Stomach (tissue), 4 donors: ENCODE measurements at regions not wholly inside any gene's neighbourhood (a gene's known extent, or its start where the extent isn't known, plus 50 kb on each side); places are given as distances from the start of the nearest gene placed in this dataset.

Experiments used
- CTCF ChIP-seq, 7 experiments: fragments of 450-650 bp in 4 of 7; fragments of 200-600 bp in 3 of 7; sonication (generic) in 3 of 7; IDR thresholded peaks; one replicate each; pipeline ENCODE4 v1.5.1; 2016 to 2019; ENCODE audit warnings: antibody characterized with exemption in 7 of 7, control low read depth in 2 of 7, mild to moderate bottlenecking in 1 of 7
- EP300 ChIP-seq: sonication (generic); formaldehyde crosslinking; IDR thresholded peaks from one replicate; pipeline ENCODE4 v1.6.1; 2017; ENCODE audit warnings: antibody characterized with exemption
- POLR2A ChIP-seq, 4 donors: fragments of 450-650 bp; IDR thresholded peaks; one replicate each; pipeline ENCODE4 v1.6.1; 2016; ENCODE audit warnings: antibody characterized with exemption in 4 of 4, control low read depth in 2 of 4, mild to moderate bottlenecking in 1 of 4, moderate library complexity in 1 of 4
- POLR2AphosphoS5 ChIP-seq, 3 donors: sonication (generic); formaldehyde crosslinking; IDR thresholded peaks; one replicate each; pipeline ENCODE4 v1.6.1; 2016; ENCODE audit warnings: antibody characterized with exemption in 3 of 3

- TF ChIP-seq POLR2A (IDR thresholded peaks at IDR 0.05) = no peak
- no peak for TF ChIP-seq CTCF (IDR thresholded peaks at IDR 0.05)
- no peak for TF ChIP-seq EP300
- TF ChIP-seq POLR2AphosphoS5 (IDR thresholded peaks at IDR 0.05) = no peak
These were observed 67.2 kb downstream of the UQCRFS1 start for GRCh38 chr19:29145756-29146155.
